GM12878 (cell line): ENCODE measurements at regions not wholly inside any gene's neighbourhood (a gene's known extent, or its start where the extent isn't known, plus 50 kb on each side); places are given as distances from the start of the nearest gene placed in this dataset.

Experiments used
- ATAC-seq: fragments of 200-7000 bp; cut with Tn5 transposase; 3 replicates; pipeline ENCODE4 v1.9.1; 2020; ENCODE audit warnings: mild to moderate bottlenecking, moderate library complexity
- BruUV-seq: library from RNA; stranded (reverse); fragments of 400-500 nt; replicated peaks from 2 replicates; lab custom pipeline; 2021; lab: Mats Ljungman, UMichigan
- CTCF ChIA-PET: fragments of 300-600 bp; sonication (Branson Sonifier 250); formaldehyde crosslinking; extraction: SDS; loops from one replicate; lab custom pipeline; 2021; ENCODE audit warnings: inconsistent platforms; lab: Yijun Ruan, JAX
- POLR2A ChIA-PET: fragments of 350-600 bp; formaldehyde crosslinking; extraction: SDS; loops from one replicate; lab custom pipeline; 2021; ENCODE audit warnings: inconsistent platforms; lab: Charles Lee
- RAD21 ChIA-PET: fragments of 300-600 bp; sonication (Branson Sonifier 250); formaldehyde crosslinking; loops from one replicate; lab custom pipeline; 2023; ENCODE audit warnings: antibody characterized with exemption; ENCODE audit not compliant: unreplicated experiment; lab: Charles Lee
- SMC1A ChIA-PET: fragments of 300-600 bp; sonication (Branson Sonifier 250); formaldehyde crosslinking; loops from one replicate; lab custom pipeline; 2023; ENCODE audit not compliant: unreplicated experiment, uncharacterized antibody; lab: Charles Lee
- DNase-seq: peaks from one replicate; pipeline ENCODE4 v3.0.0-alpha.2; 2011; ENCODE audit warnings: low read depth, low spot score
- FAIRE-seq: peaks from 3 replicates; lab custom pipeline; 2011; peaks lifted over from hg19 to GRCh38; lab: Jason Lieb, UNC
- H2AFZ ChIP-seq: 2 replicates; pipeline ENCODE4 v1.6.0; 2011; ENCODE audit warnings: low read depth, low read length, control low read depth; ENCODE audit not compliant: control insufficient read depth
- H3K27ac ChIP-seq: 2 replicates; pipeline ENCODE4 v1.5.1; 2011; ENCODE audit warnings: control low read depth; ENCODE audit not compliant: control insufficient read depth, insufficient read depth
- H3K27me3 ChIP-seq, 2 experiments: replicated peaks in 1 of 2; 2 replicates each; pipeline versions ENCODE4 v1.6.0 to v1.6.1; 2011; ENCODE audit warnings: low read length in 1 of 2; ENCODE audit not compliant: control insufficient read depth in 2 of 2, insufficient read depth in 2 of 2
- H3K36me3 ChIP-seq, 2 experiments: 2 replicates each; pipeline ENCODE4 v1.5.1; 2011; ENCODE audit warnings: low read length in 1 of 2; ENCODE audit not compliant: control insufficient read depth in 2 of 2, insufficient read depth in 2 of 2
- H3K4me1 ChIP-seq: 2 replicates; pipeline ENCODE4 v1.6.1; 2011; ENCODE audit warnings: mild to moderate bottlenecking, low read length, moderate library complexity, mixed read lengths; ENCODE audit not compliant: control insufficient read depth, insufficient read depth
- H3K4me2 ChIP-seq: 2 replicates; pipeline ENCODE4 v1.6.0; 2011; ENCODE audit warnings: control low read depth; ENCODE audit not compliant: control insufficient read depth, insufficient read depth
- H3K4me3 ChIP-seq: fragments of 200-600 bp; sonication (generic); 2 replicates; pipeline ENCODE4 v1.5.1; 2016
- H3K79me2 ChIP-seq: 2 replicates; pipeline ENCODE4 v1.6.0; 2011; ENCODE audit warnings: low read length; ENCODE audit not compliant: control insufficient read depth, insufficient read depth
- H3K9ac ChIP-seq: 2 replicates; pipeline ENCODE4 v1.8.0; 2011; ENCODE audit warnings: low read length, control low read depth, mixed read lengths; ENCODE audit not compliant: control insufficient read depth, insufficient read depth
- H3K9me3 ChIP-seq: replicated peaks from 3 replicates; pipeline ENCODE4 v1.5.1; 2011; ENCODE audit warnings: mild to moderate bottlenecking, low read length; ENCODE audit not compliant: control insufficient read depth, insufficient read depth
- H4K20me1 ChIP-seq: 2 replicates; pipeline ENCODE4 v1.6.0; 2011; ENCODE audit not compliant: control insufficient read depth, insufficient read depth
- DPF2 ChIP-seq: fragments of 450-650 bp; IDR thresholded peaks from 2 replicates; pipeline ENCODE4 v1.6.1; 2017; ENCODE audit warnings: mild to moderate bottlenecking
- FOXK2 ChIP-seq: fragments of 450-650 bp; IDR thresholded peaks from 2 replicates; pipeline ENCODE4 v1.6.1; 2017; ENCODE audit warnings: mild to moderate bottlenecking, moderate library complexity
- GABPA ChIP-seq: IDR thresholded peaks from 2 replicates; pipeline ENCODE4 v1.6.1; 2014; ENCODE audit warnings: antibody characterized with exemption, low read depth, mild to moderate bottlenecking, inconsistent platforms
- MTA2 ChIP-seq: fragments of 450-650 bp; IDR thresholded peaks from 2 replicates; pipeline ENCODE4 v1.6.1; 2016; ENCODE audit warnings: low read depth, mild to moderate bottlenecking, moderate library complexity
- MTA3 ChIP-seq: IDR thresholded peaks from 2 replicates; pipeline ENCODE4 v1.6.1; 2012; ENCODE audit warnings: low read length, inconsistent platforms, borderline replicate concordance
- NFYB ChIP-seq: IDR thresholded peaks from 2 replicates; pipeline ENCODE4 v1.6.1; 2011; ENCODE audit warnings: low read depth, mild to moderate bottlenecking, low read length, improper control_type of control experiment, moderate library complexity; ENCODE audit not compliant: insufficient read depth
- POLR2AphosphoS2 ChIP-seq: IDR thresholded peaks from 2 replicates; pipeline ENCODE4 v1.6.1; 2011; ENCODE audit warnings: low read depth, mild to moderate bottlenecking, low read length, improper control_type of control experiment, moderate library complexity
- POU2F2 ChIP-seq: IDR thresholded peaks from 3 replicates; pipeline ENCODE4 v1.6.1; 2011; ENCODE audit warnings: low read depth, mild to moderate bottlenecking, low read length, borderline replicate concordance
- RCOR1 ChIP-seq: conservative IDR thresholded peaks from 2 replicates; pipeline ENCODE4 v1.6.1; 2012; ENCODE audit warnings: low read depth, low read length, improper control_type of control experiment
- RELB ChIP-seq: fragments of 450-650 bp; IDR thresholded peaks from 2 replicates; pipeline ENCODE4 v1.6.1; 2017; ENCODE audit warnings: low read depth, mild to moderate bottlenecking, moderate library complexity
- RFX5 ChIP-seq: IDR thresholded peaks from 2 replicates; pipeline ENCODE4 v1.6.1; 2011; ENCODE audit warnings: low read depth, low read length, improper control_type of control experiment
- SMAD1 ChIP-seq: fragments of 450-650 bp; IDR thresholded peaks from 2 replicates; pipeline ENCODE4 v1.6.1; 2018; ENCODE audit warnings: mild to moderate bottlenecking, low read depth; ENCODE audit not compliant: partially characterized antibody
- SMAD5 ChIP-seq: IDR thresholded peaks from 2 replicates; pipeline ENCODE4 v1.6.1; 2016; ENCODE audit warnings: antibody characterized with exemption, low read depth
- STAT3 ChIP-seq: IDR thresholded peaks from 2 replicates; pipeline ENCODE4 v1.6.1; 2011; ENCODE audit warnings: low read depth, low read length, improper control_type of control experiment
- TCF3 ChIP-seq: IDR thresholded peaks from 2 replicates; pipeline ENCODE4 v1.6.1; 2012; ENCODE audit warnings: low read depth, mild to moderate bottlenecking, low read length, borderline replicate concordance; ENCODE audit not compliant: insufficient read depth
- ZBTB4 ChIP-seq: fragments of 450-650 bp; formaldehyde crosslinking; IDR thresholded peaks from 2 replicates; pipeline ENCODE4 v1.4.0; 2022; ENCODE audit warnings: mild to moderate bottlenecking, moderate library complexity
- ZBTB40 ChIP-seq: fragments of 450-650 bp; IDR thresholded peaks from 2 replicates; pipeline ENCODE4 v1.6.1; 2016; ENCODE audit warnings: mild to moderate bottlenecking, moderate library complexity, borderline replicate concordance
- WGBS: methylation state at CpG from one replicate; pipeline ENCODE4 v1.1.6; 2016; ENCODE audit warnings: low lambda C conversion rate; ENCODE audit not compliant: insufficient replicate concordance, insufficient coverage; ENCODE audit errors: missing lambda C conversion rate; 5-methylcytosine and 5-hydroxymethylcytosine counted together
- in situ Hi-C: fragments of 300-500 bp; cut with MboI; formaldehyde crosslinking; loops from 9 replicates; pipeline ENCODE4 v1.14.3; 2018; ENCODE audit warnings: mixed read lengths
- intact Hi-C: fragments of 100-400 bp; cut with micrococcal nuclease; formaldehyde crosslinking; loops from one replicate; pipeline ENCODE4 v1.14.2; 2022; ENCODE audit not compliant: unreplicated experiment

GRCh38 chr2:65939687-65940086 lies 495.2 kb upstream of the MEIS1 start:
- H3K4me2 ChIP-seq, result no peak overlapping the region
- H3K9ac ChIP-seq, result no peak overlapping the region
- FAIRE-seq (no peak), DNase-seq (no peak), ATAC-seq (no peak)
- no peaks in the 10 kb centered on the region for H4K20me1 ChIP-seq
- RAD21 ChIA-PET, result no interaction called here
- in situ Hi-C loops (no loop called here), intact Hi-C loops (no loop called here)
- CTCF ChIA-PET, result no interaction called here
- H3K79me2 ChIP-seq, result no peaks in the 10 kb centered on the region
- H3K4me3 ChIP-seq, result no peak overlapping the region
- no peaks in the 10 kb centered on the region for H3K27me3 ChIP-seq
- SMC1A ChIA-PET, result interaction anchor here (0.6 kb wide), 1 partner anchor 62 kb away, joined by 4 read pairs; no protein-coding TSS in a partner anchor
- no peak overlapping the region for H3K27ac ChIP-seq
- H2AFZ ChIP-seq, result no peak overlapping the region
- BruUV-seq, result no TSS peak
- H3K36me3 ChIP-seq, result no peaks in the 10 kb centered on the region
- 0% methylated on average over 2 of the region's 2 CpGs for WGBS
- no peaks in the 10 kb centered on the region; the same call in 2 of the 3 replicates for H3K9me3 ChIP-seq
- POLR2A ChIA-PET, result no interaction called here
- H3K4me1 ChIP-seq, result no peaks in the 10 kb centered on the region
- no peak for TF ChIP-seq STAT3
- TF ChIP-seq ZBTB40, result no peak
- no peak for TF ChIP-seq DPF2
- no peak for TF ChIP-seq POLR2AphosphoS2
- no peak for TF ChIP-seq GABPA
- TF ChIP-seq RELB, result no peak
- no peak for TF ChIP-seq SMAD5
- TF ChIP-seq NFYB, result no peak
- no peak for TF ChIP-seq MTA3
- no peak for TF ChIP-seq POU2F2
- TF ChIP-seq RFX5, result no peak
- TF ChIP-seq RCOR1, result no peak
- no peak for TF ChIP-seq TCF3
- no peak for TF ChIP-seq SMAD1
- TF ChIP-seq ZBTB4 (CRISPR knock-in tag), result no peak
- TF ChIP-seq FOXK2, result no peak
- no peak for TF ChIP-seq MTA2
